ENCODE measurements at regions not wholly inside any gene's neighbourhood (a gene's known extent, or its start where the extent isn't known, plus 50 kb on each side); places are given as distances from the start of the nearest gene placed in this dataset.

DNA sequence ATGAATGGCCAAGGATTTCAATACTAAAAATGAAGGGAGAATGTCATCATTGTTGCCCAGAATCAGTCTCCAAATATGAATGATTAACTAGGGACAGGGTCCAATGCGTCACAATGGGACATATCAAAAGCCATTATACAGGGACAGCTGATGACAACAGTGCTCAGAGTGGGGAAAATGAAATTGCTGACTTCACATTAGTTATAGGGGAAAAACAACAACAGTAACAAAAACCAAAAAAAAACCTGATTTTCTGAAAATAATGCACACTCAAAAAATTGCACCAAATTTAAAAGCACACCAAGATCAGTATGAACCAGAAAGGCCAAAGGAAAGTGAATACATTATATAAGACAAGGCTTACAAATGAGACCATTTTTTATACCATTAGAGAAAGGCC lies 353.2 kb upstream of the SOX5 start:
- ATAC-seq (no peak), FAIRE-seq (no peak), DNase-seq (ENCODE audit: low spot score) (no peak)
- H2AFZ ChIP-seq (ENCODE audit: low read length), result no peak overlapping the region
- H3K9ac ChIP-seq (ENCODE audit: insufficient read depth, low read depth, low read length), result no peak overlapping the region
- in situ Hi-C loops (cut with HindIII; ENCODE audit: extremely low pct_ligation_motif_present, low pct_unique_long_range_greater_than_20kb), result no loop called here
- H4K20me1 ChIP-seq (ENCODE audit: insufficient read depth, low read length), result no peaks in the 10 kb centered on the region
- POLR2A ChIA-PET, result no interaction called here
- no peak overlapping the region for H3K27ac ChIP-seq (ENCODE audit: extremely low read length, insufficient read depth, low read length)
- H3K9me3 ChIP-seq (ENCODE audit: low read length), result no peaks in the 10 kb centered on the region
- no peaks in the 10 kb centered on the region for H3K4me1 ChIP-seq (ENCODE audit: insufficient read depth, low read length)
- 0% methylated on average over 1 of the region's 1 CpG for WGBS (ENCODE audit: low lambda C conversion rate)
- H3K36me3 ChIP-seq (replicated peaks in 1 of 2; ENCODE audit: control insufficient read depth in 1 of 2, insufficient read depth in 2 of 2, low read length in 2 of 2), result no peaks in the 10 kb centered on the region
- BruUV-seq (replicated peaks), result no TSS peak
- no peaks in the 10 kb centered on the region for H3K79me2 ChIP-seq (ENCODE audit: insufficient read depth, low read length)
- peak; percentile 24 to 72; a peak in 3 of 4 replicates for TF ChIP-seq MAFK (conservative IDR thresholded peaks at IDR 0.05 in 1 of 2, IDR thresholded peaks at IDR 0.05 in 1 of 2; ENCODE audit: low read length in 2 of 2)
- TF ChIP-seq SOX13 (IDR thresholded peaks at IDR 0.05), result no peak
- no peak for TF ChIP-seq SOX13 (CRISPR knock-in tag; conservative IDR thresholded peaks at IDR 0.05 in 1 of 2, IDR thresholded peaks at IDR 0.05 in 1 of 2)
- peak; percentile 57; the same call in 1 of the 2 replicates for TF ChIP-seq MAFF (IDR thresholded peaks at IDR 0.05; ENCODE audit: low read depth, low read length)
- no peak for TF ChIP-seq MED1 (CRISPR knock-in tag; IDR thresholded peaks at IDR 0.05)
- intact Hi-C loops (cut with micrococcal nuclease; ENCODE audit: unreplicated experiment), result no loop called here
- H3K27me3 ChIP-seq (ENCODE audit: control insufficient read depth in 1 of 2, insufficient read depth in 2 of 2, low read length in 2 of 2), result no peaks in the 10 kb centered on the region
- no peak overlapping the region for H3K4me3 ChIP-seq (replicated peaks in 1 of 3; ENCODE audit: insufficient read depth in 1 of 3, low read depth in 2 of 3, low read length in 3 of 3)
- no peak overlapping the region for H3K4me2 ChIP-seq (ENCODE audit: low read depth, low read length)
- CTCF ChIA-PET (ENCODE audit: low intra/inter-chr PET ratio, low total read pairs), result no interaction called here

DNA sequence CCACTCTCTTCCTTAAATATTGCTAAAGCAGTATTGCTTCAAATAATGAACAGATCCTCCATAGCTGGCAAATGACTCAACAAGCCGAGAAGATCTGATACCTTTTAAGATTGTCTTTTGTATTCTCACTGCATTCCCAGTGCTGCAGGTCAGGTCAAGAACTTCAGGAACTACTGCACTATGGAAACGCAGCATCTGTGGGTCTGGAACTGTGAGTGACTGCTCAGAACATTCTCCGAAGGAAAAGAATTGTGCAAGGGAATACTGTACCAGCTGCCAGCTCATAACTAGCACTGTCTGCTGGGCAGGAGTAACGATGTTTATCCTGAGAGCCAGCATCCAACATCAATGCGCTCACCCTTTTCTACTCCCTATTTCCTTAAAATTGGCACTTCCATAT lies 348.0 kb upstream of the SOX5 start:
- H3K4me1 ChIP-seq (ENCODE audit: insufficient read depth, low read length), result no peaks in the 10 kb centered on the region
- H3K79me2 ChIP-seq (ENCODE audit: insufficient read depth, low read length), result no peaks in the 10 kb centered on the region
- DNase-seq (ENCODE audit: low spot score) (no peak), FAIRE-seq (no peak), ATAC-seq (no peak)
- intact Hi-C loops (cut with micrococcal nuclease; ENCODE audit: unreplicated experiment), result no loop called here
- WGBS (ENCODE audit: low lambda C conversion rate), result 70% methylated on average over 5 of the region's 5 CpGs
- H3K27me3 ChIP-seq (ENCODE audit: control insufficient read depth in 1 of 2, insufficient read depth in 2 of 2, low read length in 2 of 2), result no peaks in the 10 kb centered on the region; a peak in 1 of 5 replicates
- ChIA-PET POLR2A (no interaction called here), CTCF (ENCODE audit: low intra/inter-chr PET ratio, low total read pairs) (no interaction called here)
- in situ Hi-C loops (cut with HindIII; ENCODE audit: extremely low pct_ligation_motif_present, low pct_unique_long_range_greater_than_20kb), result no loop called here
- H3K4me2 ChIP-seq (ENCODE audit: low read depth, low read length), result no peak overlapping the region
- no TSS peak for BruUV-seq (replicated peaks)
- H3K27ac ChIP-seq (ENCODE audit: extremely low read length, insufficient read depth, low read length), result no peak overlapping the region
- H3K36me3 ChIP-seq (replicated peaks in 1 of 2; ENCODE audit: control insufficient read depth in 1 of 2, insufficient read depth in 2 of 2, low read length in 2 of 2), result no peaks in the 10 kb centered on the region
- no peak overlapping the region for H3K9ac ChIP-seq (ENCODE audit: insufficient read depth, low read depth, low read length)
- no peak overlapping the region for H2AFZ ChIP-seq (ENCODE audit: low read length)
- no peaks in the 10 kb centered on the region for H3K9me3 ChIP-seq (ENCODE audit: low read length)
- H4K20me1 ChIP-seq (ENCODE audit: insufficient read depth, low read length), result no peaks in the 10 kb centered on the region
- no peak overlapping the region for H3K4me3 ChIP-seq (replicated peaks in 1 of 3; ENCODE audit: insufficient read depth in 1 of 3, low read depth in 2 of 3, low read length in 3 of 3)
- TF ChIP-seq, protein P1, sequence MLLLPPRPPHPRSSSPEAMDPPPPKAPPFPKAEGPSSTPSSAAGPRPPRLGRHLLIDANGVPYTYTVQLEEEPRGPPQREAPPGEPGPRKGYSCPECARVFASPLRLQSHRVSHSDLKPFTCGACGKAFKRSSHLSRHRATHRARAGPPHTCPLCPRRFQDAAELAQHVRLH (CRISPR knock-in tag; IDR thresholded peaks at IDR 0.05; ENCODE audit: borderline replicate concordance, low read depth), result no peak
- TF ChIP-seq ZKSCAN5 (CRISPR knock-in tag; IDR thresholded peaks at IDR 0.05) (no peak), ZNF431 (CRISPR knock-in tag; IDR thresholded peaks at IDR 0.05; ENCODE audit: borderline replicate concordance, low read depth) (no peak), SETDB1 (CRISPR knock-in tag; IDR thresholded peaks at IDR 0.05; ENCODE audit: borderline replicate concordance) (no peak)
- TF ChIP-seq, protein P2, sequence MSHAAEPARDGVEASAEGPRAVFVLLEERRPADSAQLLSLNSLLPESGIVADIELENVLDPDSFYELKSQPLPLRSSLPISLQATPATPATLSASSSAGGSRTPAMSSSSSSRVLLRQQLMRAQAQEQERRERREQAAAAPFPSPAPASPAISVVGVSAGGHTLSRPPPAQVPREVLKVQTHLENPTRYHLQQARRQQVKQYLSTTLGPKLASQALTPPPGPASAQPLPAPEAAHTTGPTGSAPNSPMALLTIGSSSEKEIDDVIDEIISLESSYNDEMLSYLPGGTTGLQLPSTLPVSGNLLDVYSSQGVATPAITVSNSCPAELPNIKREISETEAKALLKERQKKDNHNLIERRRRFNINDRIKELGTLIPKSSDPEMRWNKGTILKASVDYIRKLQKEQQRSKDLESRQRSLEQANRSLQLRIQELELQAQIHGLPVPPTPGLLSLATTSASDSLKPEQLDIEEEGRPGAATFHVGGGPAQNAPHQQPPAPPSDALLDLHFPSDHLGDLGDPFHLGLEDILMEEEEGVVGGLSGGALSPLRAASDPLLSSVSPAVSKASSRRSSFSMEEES (CRISPR knock-in tag; IDR thresholded peaks at IDR 0.05), result no peak
- TF ChIP-seq, protein P3, sequence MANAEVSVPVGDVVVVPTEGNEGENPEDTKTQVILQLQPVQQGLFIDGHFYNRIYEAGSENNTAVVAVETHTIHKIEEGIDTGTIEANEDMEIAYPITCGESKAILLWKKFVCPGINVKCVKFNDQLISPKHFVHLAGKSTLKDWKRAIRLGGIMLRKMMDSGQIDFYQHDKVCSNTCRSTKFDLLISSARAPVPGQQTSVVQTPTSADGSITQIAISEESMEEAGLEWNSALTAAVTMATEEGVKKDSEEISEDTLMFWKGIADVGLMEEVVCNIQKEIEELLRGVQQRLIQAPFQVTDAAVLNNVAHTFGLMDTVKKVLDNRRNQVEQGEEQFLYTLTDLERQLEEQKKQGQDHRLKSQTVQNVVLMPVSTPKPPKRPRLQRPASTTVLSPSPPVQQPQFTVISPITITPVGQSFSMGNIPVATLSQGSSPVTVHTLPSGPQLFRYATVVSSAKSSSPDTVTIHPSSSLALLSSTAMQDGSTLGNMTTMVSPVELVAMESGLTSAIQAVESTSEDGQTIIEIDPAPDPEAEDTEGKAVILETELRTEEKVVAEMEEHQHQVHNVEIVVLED (CRISPR knock-in tag; IDR thresholded peaks at IDR 0.05; ENCODE audit: borderline replicate concordance), result no peak

Data from HepG2 (cell line).